GM13976 (cell line): ENCODE measurements at regions not wholly inside any gene's neighbourhood (a gene's known extent, or its start where the extent isn't known, plus 50 kb on each side); places are given as distances from the start of the nearest gene placed in this dataset.

ENCODE experiments used
- DNase-seq: peaks from one replicate; pipeline ENCODE4 v3.0.0; 2012; ENCODE audit warnings: low spot score
- in situ Hi-C: fragments of 300-500 bp; cut with MboI; formaldehyde crosslinking; loops from one replicate; pipeline ENCODE4 v1.12.0; 2022; ENCODE audit warnings: low sequenced_read_pairs, mixed read lengths, inconsistent platforms; ENCODE audit not compliant: unreplicated experiment
- TF ChIP-seq, protein P1 (sequence below): IDR thresholded peaks from 2 replicates; pipeline ENCODE4 v1.5.1; 2012; ENCODE audit warnings: borderline replicate concordance, mild to moderate bottlenecking; ENCODE audit not compliant: insufficient read depth; ENCODE audit errors: extremely low read depth, missing control alignments, control extremely low read depth

GRCh38 chr22:34370711-34371110 lies 450.4 kb upstream of the LARGE1 start:
- TF ChIP-seq, protein P1, sequence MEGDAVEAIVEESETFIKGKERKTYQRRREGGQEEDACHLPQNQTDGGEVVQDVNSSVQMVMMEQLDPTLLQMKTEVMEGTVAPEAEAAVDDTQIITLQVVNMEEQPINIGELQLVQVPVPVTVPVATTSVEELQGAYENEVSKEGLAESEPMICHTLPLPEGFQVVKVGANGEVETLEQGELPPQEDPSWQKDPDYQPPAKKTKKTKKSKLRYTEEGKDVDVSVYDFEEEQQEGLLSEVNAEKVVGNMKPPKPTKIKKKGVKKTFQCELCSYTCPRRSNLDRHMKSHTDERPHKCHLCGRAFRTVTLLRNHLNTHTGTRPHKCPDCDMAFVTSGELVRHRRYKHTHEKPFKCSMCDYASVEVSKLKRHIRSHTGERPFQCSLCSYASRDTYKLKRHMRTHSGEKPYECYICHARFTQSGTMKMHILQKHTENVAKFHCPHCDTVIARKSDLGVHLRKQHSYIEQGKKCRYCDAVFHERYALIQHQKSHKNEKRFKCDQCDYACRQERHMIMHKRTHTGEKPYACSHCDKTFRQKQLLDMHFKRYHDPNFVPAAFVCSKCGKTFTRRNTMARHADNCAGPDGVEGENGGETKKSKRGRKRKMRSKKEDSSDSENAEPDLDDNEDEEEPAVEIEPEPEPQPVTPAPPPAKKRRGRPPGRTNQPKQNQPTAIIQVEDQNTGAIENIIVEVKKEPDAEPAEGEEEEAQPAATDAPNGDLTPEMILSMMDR, result no peak
- no peak for DNase-seq
- in situ Hi-C loops, result no loop called here

DNA sequence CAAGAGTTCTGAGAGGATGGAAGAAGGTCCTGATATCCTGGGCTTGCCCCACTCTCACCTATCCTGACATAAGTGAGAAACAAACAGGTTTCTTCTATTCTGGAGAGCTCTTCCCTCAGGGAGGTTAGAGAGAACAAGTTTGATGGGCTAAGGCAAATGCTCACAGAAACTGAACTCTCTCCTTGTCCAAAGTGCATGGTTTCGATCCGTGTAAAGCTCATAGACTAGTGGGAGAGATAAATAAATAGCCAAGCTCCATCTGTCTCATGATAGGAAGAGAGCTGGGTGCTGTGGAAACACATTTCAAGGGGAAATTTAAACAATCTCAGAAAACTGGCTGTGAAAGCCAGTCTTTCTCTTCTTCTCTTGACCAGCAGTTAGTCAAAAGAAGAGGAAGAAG lies 459.5 kb upstream of the LARGE1 start:
- in situ Hi-C loops, result no loop called here
- TF ChIP-seq, protein P1, result no peak
- no peak for DNase-seq

DNA sequence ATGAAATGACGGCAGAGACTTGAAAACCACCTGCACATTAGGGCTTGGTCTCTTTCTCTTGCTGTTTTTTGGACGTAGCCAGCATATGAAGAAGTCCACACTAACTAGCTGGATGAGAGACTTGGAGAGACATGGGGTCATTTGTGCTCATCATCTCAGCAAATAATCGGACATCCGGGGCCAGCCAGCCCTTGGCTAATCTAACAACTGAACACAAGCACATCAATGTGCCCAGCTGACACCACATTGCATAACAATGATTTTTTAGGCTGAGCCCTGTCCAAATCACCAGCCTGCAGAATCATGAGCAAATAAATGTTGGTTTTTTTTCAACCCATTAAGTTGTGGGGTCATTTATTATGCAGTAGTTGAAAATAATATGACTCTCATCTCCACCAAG lies 460.3 kb upstream of the LARGE1 start:
- DNase-seq, result no peak
- TF ChIP-seq, protein P1, result no peak
- in situ Hi-C loops, result no loop called here

DNA sequence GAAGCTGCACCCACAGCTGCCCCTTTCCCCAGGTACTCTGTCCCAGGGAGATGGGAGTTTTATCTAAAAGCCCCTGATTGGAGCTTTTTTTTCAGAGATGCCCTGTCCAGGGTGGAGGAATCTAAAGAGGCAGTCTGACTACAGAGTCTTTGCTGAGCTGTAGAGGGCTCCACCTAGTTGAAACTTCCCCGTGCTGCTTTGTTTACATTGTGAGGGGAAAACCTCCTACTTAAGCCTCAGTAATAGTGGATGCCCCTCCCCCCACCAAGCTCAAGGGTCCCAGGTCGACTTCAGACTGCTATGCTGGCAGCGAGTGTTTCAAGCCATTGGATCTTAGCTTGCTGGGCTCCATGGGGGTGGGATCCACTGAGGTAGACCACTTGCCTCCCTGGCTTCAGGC lies 470.1 kb upstream of the LARGE1 start:
- TF ChIP-seq, protein P1, result no peak

GRCh38 chr22:34395370-34395769 lies 475.1 kb upstream of the LARGE1 start:
- no peak for DNase-seq
- in situ Hi-C loops, result no loop called here

More for the DNA sequence above, 470.1 kb upstream of the LARGE1 start:
- in situ Hi-C loops, result no loop called here
- DNase-seq, result no peak

GRCh38 chr22:34403667-34404066 lies 483.4 kb upstream of the LARGE1 start:
- TF ChIP-seq, protein P1, result no peak
- in situ Hi-C loops, result no loop called here
- no peak for DNase-seq

More at GRCh38 chr22:34395370-34395769, 475.1 kb upstream of the LARGE1 start:
- TF ChIP-seq, protein P1, result no peak

GRCh38 chr22:34410111-34410510 lies 489.8 kb upstream of the LARGE1 start:
- TF ChIP-seq, protein P1, result no peak
- in situ Hi-C loops, result loop anchor here (10.0 kb wide), 2 partner anchors 605 to 745 kb away; no protein-coding TSS in a partner anchor
- no peak for DNase-seq
